H1 (cell line): ENCODE measurements at regions not wholly inside any gene's neighbourhood (a gene's known extent, or its start where the extent isn't known, plus 50 kb on each side); places are given as distances from the start of the nearest gene placed in this dataset.

Experiments
- CTCF ChIP-seq, 3 experiments: IDR thresholded peaks; 1 replicate in 2 of 3; 2 replicates in 1 of 3; pipeline versions ENCODE4 v1.5.1 to v1.6.1; 2011; ENCODE audit warnings: low read length in 3 of 3, mild to moderate bottlenecking in 3 of 3, inconsistent platforms in 2 of 3, low read depth in 1 of 3, moderate library complexity in 1 of 3; ENCODE audit not compliant: insufficient read depth in 1 of 3; ENCODE audit errors: control extremely low read depth in 1 of 3
- EGR1 ChIP-seq: IDR thresholded peaks from 2 replicates; pipeline ENCODE4 v1.6.1; 2011; ENCODE audit warnings: low read depth, low read length, borderline replicate concordance
- EP300 ChIP-seq, 2 experiments: IDR thresholded peaks; 1 replicate in 1 of 2; 2 replicates in 1 of 2; pipeline ENCODE4 v1.6.1; 2011 to 2012; ENCODE audit warnings: low read depth in 2 of 2, low read length in 2 of 2, mild to moderate bottlenecking in 2 of 2, borderline replicate concordance in 1 of 2, inconsistent platforms in 1 of 2, moderate library complexity in 1 of 2
- POLR2A ChIP-seq, 2 experiments: IDR thresholded peaks; 1 replicate in 1 of 2; 2 replicates in 1 of 2; pipeline ENCODE4 v1.6.1; 2011; ENCODE audit warnings: low read depth in 2 of 2, low read length in 2 of 2, mild to moderate bottlenecking in 2 of 2; ENCODE audit errors: control extremely low read depth in 1 of 2
- RAD21 ChIP-seq, 2 experiments: IDR thresholded peaks in 1 of 2; conservative IDR thresholded peaks in 1 of 2; 2 replicates each; pipeline ENCODE4 v1.6.1; 2011; ENCODE audit warnings: low read depth in 2 of 2, low read length in 2 of 2, improper control_type of control experiment in 1 of 2, inconsistent platforms in 1 of 2, mild to moderate bottlenecking in 1 of 2, moderate library complexity in 1 of 2
- SUZ12 ChIP-seq: fragments of 200-600 bp; sonication (generic); IDR thresholded peaks from 2 replicates; pipeline ENCODE4 v1.6.1; 2012; ENCODE audit warnings: mild to moderate bottlenecking, inconsistent platforms, low read length, moderate library complexity, mixed read lengths

- TF ChIP-seq SUZ12 (no peak), CTCF (IDR thresholded peaks at IDR 0.05; ENCODE audit: control extremely low read depth in 1 of 3, insufficient read depth in 1 of 3, low read depth in 1 of 3, low read length in 3 of 3) (no peak), EP300 (IDR thresholded peaks at IDR 0.05; ENCODE audit: borderline replicate concordance in 1 of 2, low read depth in 2 of 2, low read length in 2 of 2) (no peak), RAD21 (IDR thresholded peaks at IDR 0.05 in 1 of 2, conservative IDR thresholded peaks at IDR 0.05 in 1 of 2; ENCODE audit: low read depth in 2 of 2, low read length in 2 of 2) (no peak), POLR2A (IDR thresholded peaks at IDR 0.05; ENCODE audit: control extremely low read depth in 1 of 2, low read depth in 2 of 2, low read length in 2 of 2) (no peak), EGR1 (no peak)
Observed at GRCh38 chr2:21404827-21405625, 281.3 kb downstream of the TDRD15 start.
